ENCODE measurements at regions not wholly inside any gene's neighbourhood (a gene's known extent, or its start where the extent isn't known, plus 50 kb on each side); places are given as distances from the start of the nearest gene placed in this dataset.

- TF ChIP-seq ZBTB7A (IDR thresholded peaks at IDR 0.05; ENCODE audit: low read depth) (no peak), NFIC (IDR thresholded peaks at IDR 0.05) (no peak), TEAD4 (IDR thresholded peaks at IDR 0.05) (no peak), CREB1 (IDR thresholded peaks at IDR 0.05; ENCODE audit: low read depth) (no peak), EGR1 (IDR thresholded peaks at IDR 0.05) (no peak)
These were observed 403.1 kb downstream of the BCL11B start for GRCh38 chr14:98868866-98869265.

DNA sequence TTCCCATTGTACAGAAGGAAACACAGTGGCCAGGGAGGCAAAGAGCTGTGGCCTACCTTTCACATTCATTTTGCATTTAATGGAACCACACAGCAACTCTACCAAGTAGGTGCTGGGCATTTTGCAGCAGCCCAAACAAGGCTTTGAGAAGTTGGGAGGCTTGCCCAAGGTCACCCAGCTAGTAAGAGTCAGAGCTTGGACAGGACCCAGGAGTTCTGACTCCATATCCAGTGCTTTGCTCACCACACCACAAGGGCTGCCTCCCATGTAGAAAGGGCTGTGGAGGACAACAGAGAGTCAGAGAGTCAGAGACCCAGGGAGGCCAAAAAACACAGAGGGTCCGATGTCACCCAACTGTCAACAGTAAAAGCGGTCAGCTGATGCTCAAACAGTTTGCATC, 400.2 kb downstream of the BCL11B start:
- TF ChIP-seq USF1 (IDR thresholded peaks at IDR 0.05) (no peak), TEAD4 (IDR thresholded peaks at IDR 0.05) (no peak), CREB1 (IDR thresholded peaks at IDR 0.05; ENCODE audit: low read depth) (no peak), YY1 (IDR thresholded peaks at IDR 0.05; ENCODE audit: low read depth) (no peak), REST (IDR thresholded peaks at IDR 0.05; ENCODE audit: low read depth) (no peak), ZBTB7A (IDR thresholded peaks at IDR 0.05; ENCODE audit: low read depth) (no peak)

- TF ChIP-seq, protein P1, sequence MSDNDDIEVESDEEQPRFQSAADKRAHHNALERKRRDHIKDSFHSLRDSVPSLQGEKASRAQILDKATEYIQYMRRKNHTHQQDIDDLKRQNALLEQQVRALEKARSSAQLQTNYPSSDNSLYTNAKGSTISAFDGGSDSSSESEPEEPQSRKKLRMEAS (IDR thresholded peaks at IDR 0.05), result no peak
- TF ChIP-seq USF1 (IDR thresholded peaks at IDR 0.05) (no peak), YY1 (IDR thresholded peaks at IDR 0.05; ENCODE audit: low read depth) (no peak), TCF12 (IDR thresholded peaks at IDR 0.05; ENCODE audit: low read depth) (no peak), EP300 (IDR thresholded peaks at IDR 0.05; ENCODE audit: borderline replicate concordance) (no peak), CREB1 (IDR thresholded peaks at IDR 0.05; ENCODE audit: low read depth) (no peak), REST (IDR thresholded peaks at IDR 0.05; ENCODE audit: low read depth) (no peak), FOXM1 (IDR thresholded peaks at IDR 0.05; ENCODE audit: borderline replicate concordance, low read depth) (no peak), TEAD4 (IDR thresholded peaks at IDR 0.05) (no peak)
These were observed 394.9 kb downstream of the BCL11B start for GRCh38 chr14:98877065-98877464.

DNA sequence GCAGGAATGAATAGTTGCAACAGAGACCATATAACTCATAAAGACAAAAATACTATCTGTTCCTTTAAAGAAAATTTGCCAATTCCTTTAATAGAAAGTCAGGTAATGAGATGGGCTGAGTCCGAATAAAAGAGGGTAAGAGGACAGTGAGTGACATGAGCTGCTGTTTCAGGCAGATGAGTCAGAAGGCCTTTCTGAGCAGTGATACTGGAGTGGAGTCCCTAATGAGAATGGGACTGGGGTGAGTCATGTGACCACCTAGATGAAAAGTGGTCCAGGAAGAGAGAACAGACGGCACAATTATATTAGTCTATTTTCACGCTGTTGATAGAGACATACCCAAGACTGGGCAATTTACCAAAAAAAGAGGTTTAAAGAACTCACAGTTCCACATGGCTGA, 393.7 kb downstream of the BCL11B start:
- TF ChIP-seq FOXM1 (IDR thresholded peaks at IDR 0.05; ENCODE audit: borderline replicate concordance, low read depth) (no peak), CREB1 (IDR thresholded peaks at IDR 0.05; ENCODE audit: low read depth) (no peak), ZBTB7A (IDR thresholded peaks at IDR 0.05; ENCODE audit: low read depth) (no peak), REST (IDR thresholded peaks at IDR 0.05; ENCODE audit: low read depth) (no peak), CEBPB (IDR thresholded peaks at IDR 0.05) (no peak), TEAD4 (IDR thresholded peaks at IDR 0.05) (no peak), USF1 (IDR thresholded peaks at IDR 0.05) (no peak), TCF12 (IDR thresholded peaks at IDR 0.05; ENCODE audit: low read depth) (no peak), NFIC (IDR thresholded peaks at IDR 0.05) (no peak), RAD21 (IDR thresholded peaks at IDR 0.05; ENCODE audit: low read depth) (no peak), EP300 (IDR thresholded peaks at IDR 0.05; ENCODE audit: borderline replicate concordance) (no peak), YY1 (IDR thresholded peaks at IDR 0.05; ENCODE audit: low read depth) (no peak), EGR1 (IDR thresholded peaks at IDR 0.05) (no peak), TAF1 (IDR thresholded peaks at IDR 0.05; ENCODE audit: low read depth) (no peak)
- TF ChIP-seq, protein P1 (IDR thresholded peaks at IDR 0.05), result no peak

GRCh38 chr14:98886982-98887381, 385.0 kb downstream of the BCL11B start:
- TF ChIP-seq ZBTB7A (IDR thresholded peaks at IDR 0.05; ENCODE audit: low read depth) (no peak), YY1 (IDR thresholded peaks at IDR 0.05; ENCODE audit: low read depth) (no peak), CEBPB (IDR thresholded peaks at IDR 0.05) (no peak), USF1 (IDR thresholded peaks at IDR 0.05) (no peak), TCF12 (IDR thresholded peaks at IDR 0.05; ENCODE audit: low read depth) (no peak), EP300 (IDR thresholded peaks at IDR 0.05; ENCODE audit: borderline replicate concordance) (no peak), REST (IDR thresholded peaks at IDR 0.05; ENCODE audit: low read depth) (no peak), FOXM1 (IDR thresholded peaks at IDR 0.05; ENCODE audit: borderline replicate concordance, low read depth) (no peak), TAF1 (IDR thresholded peaks at IDR 0.05; ENCODE audit: low read depth) (no peak), CREB1 (IDR thresholded peaks at IDR 0.05; ENCODE audit: low read depth) (no peak), EGR1 (IDR thresholded peaks at IDR 0.05) (no peak), TEAD4 (IDR thresholded peaks at IDR 0.05) (no peak), NFIC (IDR thresholded peaks at IDR 0.05) (no peak)
- TF ChIP-seq, protein P1 (IDR thresholded peaks at IDR 0.05), result no peak
